ENCODE measurements at regions not wholly inside any gene's neighbourhood (a gene's known extent, or its start where the extent isn't known, plus 50 kb on each side); places are given as distances from the start of the nearest gene placed in this dataset.

- Histone ChIP-seq H3K4me2 (replicated peaks; ENCODE audit: low read depth, low read length, poor library complexity, severe bottlenecking) (no peak overlapping the region), H3K27ac (ENCODE audit: low read length in 2 of 2) (no peak overlapping the region), H3K36me3 (replicated peaks in 1 of 2; ENCODE audit: control extremely low read depth in 1 of 2, control insufficient read depth in 1 of 2, extremely low read depth in 1 of 2, insufficient read depth in 2 of 2, low read length in 1 of 2) (no peaks in the 10 kb centered on the region), H3K4me3 (ENCODE audit: control extremely low read depth in 1 of 5, extremely low read depth in 1 of 5, insufficient read depth in 1 of 5, low read depth in 2 of 5, low read length in 4 of 5) (no peak overlapping the region), H3K9me3 (ENCODE audit: control extremely low read depth in 1 of 3, control insufficient read depth in 2 of 3, insufficient read depth in 1 of 3, low read length in 2 of 3) (no peaks in the 10 kb centered on the region), H3K9ac (ENCODE audit: low read length) (no peak overlapping the region), H3K27me3 (replicated peaks in 1 of 4; ENCODE audit: control extremely low read depth in 1 of 4, control insufficient read depth in 3 of 4, insufficient read depth in 4 of 4, low read length in 3 of 4) (no peaks in the 10 kb centered on the region), H4K20me1 (ENCODE audit: control insufficient read depth, insufficient read depth, low read length, poor library complexity, severe bottlenecking) (no peaks in the 10 kb centered on the region), H2AFZ (ENCODE audit: insufficient read depth, low read depth, low read length, poor library complexity, severe bottlenecking) (no peak overlapping the region), H3K79me2 (ENCODE audit: control insufficient read depth, insufficient read depth, low read length) (no peaks in the 10 kb centered on the region), H3K4me1 (ENCODE audit: control insufficient read depth in 2 of 2, insufficient read depth in 2 of 2, low read length in 2 of 2) (no peaks in the 10 kb centered on the region)
- WGBS (ENCODE audit: insufficient coverage): 83% methylated on average over 3 of the region's 4 CpGs
- DNase-seq (no peak), ATAC-seq (ENCODE audit: low read depth) (no peak)
- Mint-ChIP-seq H3K4me3 (no peak overlapping the region), H3K9me3 (ENCODE audit: insufficient read depth) (no peaks in the 10 kb centered on the region), H3K4me1 (no peaks in the 10 kb centered on the region), H3K27ac (no peak overlapping the region), H3K27me3 (no peaks in the 10 kb centered on the region)
- ChIA-PET POLR2A (no interaction called here), CTCF (no interaction called here)
- intact Hi-C loops (cut with micrococcal nuclease): no loop called here
- no peak for TF ChIP-seq EZH2 (IDR thresholded peaks at IDR 0.05; ENCODE audit: borderline replicate concordance, insufficient read depth, low read depth, low read length, poor library complexity, severe bottlenecking)
- no peak for TF ChIP-seq CTCF (IDR thresholded peaks at IDR 0.05)
Observed at GRCh38 chr3:182165234-182165633, 453.5 kb downstream of the SOX2 start.

GRCh38 chr3:182172534-182172933 lies 460.8 kb downstream of the SOX2 start:
- Histone ChIP-seq H3K4me3 (ENCODE audit: control extremely low read depth in 1 of 5, extremely low read depth in 1 of 5, insufficient read depth in 1 of 5, low read depth in 2 of 5, low read length in 4 of 5) (no peak overlapping the region), H3K79me2 (ENCODE audit: control insufficient read depth, insufficient read depth, low read length) (no peaks in the 10 kb centered on the region), H4K20me1 (ENCODE audit: control insufficient read depth, insufficient read depth, low read length, poor library complexity, severe bottlenecking) (no peaks in the 10 kb centered on the region), H3K4me1 (ENCODE audit: control insufficient read depth in 2 of 2, insufficient read depth in 2 of 2, low read length in 2 of 2) (no peaks in the 10 kb centered on the region), H2AFZ (ENCODE audit: insufficient read depth, low read depth, low read length, poor library complexity, severe bottlenecking) (no peak overlapping the region), H3K4me2 (replicated peaks; ENCODE audit: low read depth, low read length, poor library complexity, severe bottlenecking) (no peak overlapping the region), H3K36me3 (replicated peaks in 1 of 2; ENCODE audit: control extremely low read depth in 1 of 2, control insufficient read depth in 1 of 2, extremely low read depth in 1 of 2, insufficient read depth in 2 of 2, low read length in 1 of 2) (no peaks in the 10 kb centered on the region), H3K27me3 (replicated peaks in 1 of 4; ENCODE audit: control extremely low read depth in 1 of 4, control insufficient read depth in 3 of 4, insufficient read depth in 4 of 4, low read length in 3 of 4) (no peaks in the 10 kb centered on the region), H3K27ac (ENCODE audit: low read length in 2 of 2) (no peak overlapping the region), H3K9me3 (ENCODE audit: control extremely low read depth in 1 of 3, control insufficient read depth in 2 of 3, insufficient read depth in 1 of 3, low read length in 2 of 3) (no peaks in the 10 kb centered on the region), H3K9ac (ENCODE audit: low read length) (no peak overlapping the region)
- ChIA-PET CTCF (no interaction called here), POLR2A (no interaction called here)
- ATAC-seq (ENCODE audit: low read depth) (no peak), DNase-seq (no peak)
- H3K4me1 Mint-ChIP-seq: no peaks in the 10 kb centered on the region
- H3K27ac Mint-ChIP-seq: no peak overlapping the region
- H3K9me3 Mint-ChIP-seq (ENCODE audit: insufficient read depth): no peaks in the 10 kb centered on the region
- WGBS (ENCODE audit: insufficient coverage): no CpG with 5 or more reads among the region's 4 CpGs
- no peaks in the 10 kb centered on the region for H3K27me3 Mint-ChIP-seq
- no peak overlapping the region for H3K4me3 Mint-ChIP-seq
- no peak for TF ChIP-seq EZH2 (IDR thresholded peaks at IDR 0.05; ENCODE audit: borderline replicate concordance, insufficient read depth, low read depth, low read length, poor library complexity, severe bottlenecking)
- intact Hi-C loops (cut with micrococcal nuclease): no loop called here
